Spleen (tissue), 11 donors: ENCODE measurements at regions not wholly inside any gene's neighbourhood (a gene's known extent, or its start where the extent isn't known, plus 50 kb on each side); places are given as distances from the start of the nearest gene placed in this dataset.

Source experiments
- DNase-seq: peaks from one replicate; pipeline ENCODE4 v3.0.0-alpha.2; 2020
- H3K27ac ChIP-seq, 8 donors: fragments of 200-600 bp; sonication (generic) in 7 of 8; 1 replicate in 4 of 8; 2 replicates in 4 of 8; pipeline versions ENCODE4 v1.5.0 to v1.8.0; 2016 to 2021; ENCODE audit warnings: inconsistent platforms in 4 of 8, mild to moderate bottlenecking in 4 of 8, moderate library complexity in 1 of 8
- H3K27me3 ChIP-seq, 7 donors: fragments of 200-600 bp; sonication (generic) in 6 of 7; replicated peaks in 1 of 7; 1 replicate in 4 of 7; 2 replicates in 3 of 7; pipeline versions ENCODE4 v1.5.0 to v1.8.0; 2016 to 2021; ENCODE audit warnings: inconsistent platforms in 3 of 7, mild to moderate bottlenecking in 1 of 7
- H3K36me3 ChIP-seq, 6 donors: fragments of 200-600 bp; sonication (generic) in 5 of 6; 1 replicate in 4 of 6; 2 replicates in 2 of 6; pipeline versions ENCODE4 v1.5.0 to v1.8.0; 2016 to 2021; ENCODE audit warnings: inconsistent platforms in 2 of 6
- H3K4me1 ChIP-seq, 6 donors: fragments of 200-600 bp; sonication (generic) in 5 of 6; 1 replicate in 3 of 6; 2 replicates in 3 of 6; pipeline versions ENCODE4 v1.5.0 to v1.8.0; 2016 to 2021; ENCODE audit warnings: inconsistent platforms in 3 of 6
- H3K4me3 ChIP-seq, 8 donors: fragments of 200-600 bp; sonication (generic) in 7 of 8; 1 replicate in 4 of 8; 2 replicates in 4 of 8; pipeline versions ENCODE4 v1.5.0 to v1.8.0; 2016 to 2021; ENCODE audit warnings: inconsistent platforms in 4 of 8, mild to moderate bottlenecking in 4 of 8, moderate library complexity in 2 of 8
- H3K9me3 ChIP-seq, 8 donors: fragments of 200-600 bp; sonication (generic) in 7 of 8; 1 replicate in 4 of 8; 2 replicates in 4 of 8; pipeline versions ENCODE4 v1.5.0 to v1.8.0; 2016 to 2021; ENCODE audit warnings: inconsistent platforms in 4 of 8
- POLR2A ChIP-seq, 3 donors: fragments of 450-650 bp; IDR thresholded peaks; one replicate each; pipeline ENCODE4 v1.5.1; 2017; ENCODE audit warnings: antibody characterized with exemption in 3 of 3, mild to moderate bottlenecking in 1 of 3
- POLR2AphosphoS5 ChIP-seq, 3 donors: sonication (generic); formaldehyde crosslinking; IDR thresholded peaks; one replicate each; pipeline ENCODE4 v1.5.1; 2017; ENCODE audit warnings: antibody characterized with exemption in 3 of 3
- WGBS, 5 donors: extraction: QIAGEN DNeasy Blood & Tissue Kit in 3 of 5; methylation state at CpG; one replicate each; pipeline versions ENCODE4 v1.1.5 to v1.1.7; 2013 to 2018; 5-methylcytosine and 5-hydroxymethylcytosine counted together
- intact Hi-C: fragments of 100-400 bp; cut with DNase I; formaldehyde crosslinking; loops from one replicate; pipeline ENCODE4 v1.15.0; 2023; ENCODE audit warnings: low total_unique reads
- TF ChIP-seq, protein P1 (sequence below), 11 experiments: fragments of 200-600 bp in 7 of 11; fragments of 450-650 bp in 4 of 11; sonication (generic) in 4 of 11; IDR thresholded peaks in 8 of 11; conservative IDR thresholded peaks in 3 of 11; 1 replicate in 7 of 11; 2 replicates in 4 of 11; pipeline versions ENCODE4 v1.4.0 to v1.8.0; 2016 to 2021; ENCODE audit warnings: antibody characterized with exemption in 11 of 11, inconsistent platforms in 4 of 11, mild to moderate bottlenecking in 1 of 11
- donor health status: healthy with polysubstance abuse.
- donor health status: DM: no; HTN: no; CAD: no; lungs with moderate emphysema.
- donor health status: DM: no; HTN: no; CAD: no.
- donor health status: Bipolar disorder and iron deficiency.
- donor health status: healthy.
- donor health status: DM: no; HTN: no; CAD: no.
- donor health status: DM: yes; HTN: yes; CAD: no.

DNA sequence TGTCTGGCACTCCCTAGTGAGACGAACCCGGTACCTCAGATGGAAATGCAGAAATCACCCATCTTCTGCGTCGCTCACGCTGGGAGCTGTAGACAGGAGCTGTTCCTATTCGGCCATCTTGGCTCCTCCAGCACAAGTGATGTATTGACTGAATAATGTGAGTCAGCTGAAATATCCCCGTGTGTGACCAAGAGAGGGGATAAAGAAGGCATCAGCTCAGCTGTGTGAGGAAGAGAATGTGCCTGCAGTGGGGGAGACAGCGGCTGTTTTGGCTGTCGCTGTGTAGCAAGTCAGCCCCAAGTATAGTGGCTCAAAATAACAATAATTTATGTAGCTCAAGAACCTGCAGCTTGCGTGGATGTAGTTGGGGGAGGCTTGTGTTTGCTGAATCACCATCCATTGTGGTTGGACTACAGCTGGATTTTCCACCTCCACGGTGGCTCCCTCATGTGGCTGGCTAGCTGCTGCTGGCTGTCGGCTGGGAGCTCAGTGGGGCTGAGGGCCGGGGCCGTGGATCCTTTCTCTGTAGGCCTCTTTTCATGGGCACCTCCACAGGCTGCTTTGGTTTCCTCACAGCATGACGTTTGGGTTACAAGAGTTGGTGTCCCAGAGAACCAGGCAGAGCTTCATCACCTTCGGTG lies 434.5 kb downstream of the CCSER2 start:
- 82 to 91% (median 84%) methylated on average over 16 of the region's 16 CpGs for WGBS, 5 donors
- no peak for DNase-seq
- Histone ChIP-seq H3K4me1 (no peaks in the 10 kb centered on the region), H3K9me3 (no peaks in the 10 kb centered on the region), H3K36me3 (no peaks in the 10 kb centered on the region), H3K27me3 (no peaks in the 10 kb centered on the region), H3K4me3 (no peak overlapping the region), H3K27ac (no peak overlapping the region)
- TF ChIP-seq, protein P1, sequence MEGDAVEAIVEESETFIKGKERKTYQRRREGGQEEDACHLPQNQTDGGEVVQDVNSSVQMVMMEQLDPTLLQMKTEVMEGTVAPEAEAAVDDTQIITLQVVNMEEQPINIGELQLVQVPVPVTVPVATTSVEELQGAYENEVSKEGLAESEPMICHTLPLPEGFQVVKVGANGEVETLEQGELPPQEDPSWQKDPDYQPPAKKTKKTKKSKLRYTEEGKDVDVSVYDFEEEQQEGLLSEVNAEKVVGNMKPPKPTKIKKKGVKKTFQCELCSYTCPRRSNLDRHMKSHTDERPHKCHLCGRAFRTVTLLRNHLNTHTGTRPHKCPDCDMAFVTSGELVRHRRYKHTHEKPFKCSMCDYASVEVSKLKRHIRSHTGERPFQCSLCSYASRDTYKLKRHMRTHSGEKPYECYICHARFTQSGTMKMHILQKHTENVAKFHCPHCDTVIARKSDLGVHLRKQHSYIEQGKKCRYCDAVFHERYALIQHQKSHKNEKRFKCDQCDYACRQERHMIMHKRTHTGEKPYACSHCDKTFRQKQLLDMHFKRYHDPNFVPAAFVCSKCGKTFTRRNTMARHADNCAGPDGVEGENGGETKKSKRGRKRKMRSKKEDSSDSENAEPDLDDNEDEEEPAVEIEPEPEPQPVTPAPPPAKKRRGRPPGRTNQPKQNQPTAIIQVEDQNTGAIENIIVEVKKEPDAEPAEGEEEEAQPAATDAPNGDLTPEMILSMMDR (IDR thresholded peaks at IDR 0.05 in 8 of 11, conservative IDR thresholded peaks at IDR 0.05 in 3 of 11), result no peak
- no peak for TF ChIP-seq POLR2A (IDR thresholded peaks at IDR 0.05)
- TF ChIP-seq POLR2AphosphoS5 (IDR thresholded peaks at IDR 0.05), result no peak
- intact Hi-C loops, result no loop called here

DNA sequence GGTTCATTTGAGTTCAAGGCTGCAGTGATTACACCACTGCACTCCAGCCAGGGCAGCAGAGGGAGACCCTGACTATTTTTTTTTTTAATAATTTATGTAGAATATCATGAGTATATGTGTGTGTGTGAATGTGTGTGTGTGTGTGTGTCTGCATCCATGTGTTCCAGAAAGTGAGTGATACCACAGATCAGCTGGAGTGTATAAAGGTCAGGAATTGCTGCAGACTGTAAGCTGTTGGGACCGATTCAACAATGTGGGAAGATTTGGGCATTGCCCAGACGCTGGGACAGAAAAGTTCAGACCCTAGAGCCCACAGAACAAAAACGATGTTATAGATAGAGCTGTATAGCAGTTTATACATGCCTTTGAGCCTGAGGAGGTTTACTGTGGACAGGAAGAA lies 435.6 kb downstream of the CCSER2 start:
- Histone ChIP-seq H3K27ac (no peak overlapping the region), H3K4me3 (no peak overlapping the region), H3K36me3 (no peaks in the 10 kb centered on the region), H3K9me3 (no peaks in the 10 kb centered on the region), H3K27me3 (no peaks in the 10 kb centered on the region), H3K4me1 (no peaks in the 10 kb centered on the region)
- TF ChIP-seq POLR2A (IDR thresholded peaks at IDR 0.05), result no peak
- TF ChIP-seq POLR2AphosphoS5 (IDR thresholded peaks at IDR 0.05), result no peak
- TF ChIP-seq, protein P1 (IDR thresholded peaks at IDR 0.05 in 8 of 11, conservative IDR thresholded peaks at IDR 0.05 in 3 of 11), result no peak
- DNase-seq, result no peak
- intact Hi-C loops, result no loop called here
- 28 to 59% (median 54%) methylated on average over 3 of the region's 3 CpGs for WGBS, 5 donors

DNA sequence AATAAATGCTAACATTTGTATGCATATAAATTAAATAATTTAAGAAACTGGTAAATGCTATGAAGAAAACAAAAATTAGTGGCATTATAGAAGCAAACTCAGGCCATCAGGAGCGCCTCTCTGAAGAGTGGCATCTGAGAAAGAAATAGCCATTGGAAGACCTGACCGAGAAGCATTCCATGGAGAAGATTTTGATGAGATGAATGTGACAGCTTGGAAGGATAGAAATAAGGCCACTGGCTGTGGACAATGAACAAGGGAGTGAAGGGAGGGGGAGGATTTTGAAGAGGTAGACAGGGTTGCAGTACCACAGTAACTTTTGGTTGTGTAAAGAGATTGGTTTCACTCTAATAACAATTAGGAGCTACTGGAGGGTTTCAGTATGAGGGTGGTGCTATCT lies 436.7 kb downstream of the CCSER2 start:
- 86 to 96% (median 94%) methylated on average over 2 of the region's 2 CpGs for WGBS, 5 donors
- no peaks in the 10 kb centered on the region for H3K4me1 ChIP-seq
- no peaks in the 10 kb centered on the region for H3K9me3 ChIP-seq
- H3K27me3 ChIP-seq, result no peaks in the 10 kb centered on the region
- H3K27ac ChIP-seq, result no peak overlapping the region
- H3K36me3 ChIP-seq, result no peaks in the 10 kb centered on the region
- DNase-seq, result no peak
- TF ChIP-seq POLR2A (IDR thresholded peaks at IDR 0.05), result no peak
- no peak for TF ChIP-seq POLR2AphosphoS5 (IDR thresholded peaks at IDR 0.05)
- TF ChIP-seq, protein P1 (IDR thresholded peaks at IDR 0.05 in 8 of 11, conservative IDR thresholded peaks at IDR 0.05 in 3 of 11), result no peak
- no peak overlapping the region for H3K4me3 ChIP-seq
- intact Hi-C loops, result no loop called here

DNA sequence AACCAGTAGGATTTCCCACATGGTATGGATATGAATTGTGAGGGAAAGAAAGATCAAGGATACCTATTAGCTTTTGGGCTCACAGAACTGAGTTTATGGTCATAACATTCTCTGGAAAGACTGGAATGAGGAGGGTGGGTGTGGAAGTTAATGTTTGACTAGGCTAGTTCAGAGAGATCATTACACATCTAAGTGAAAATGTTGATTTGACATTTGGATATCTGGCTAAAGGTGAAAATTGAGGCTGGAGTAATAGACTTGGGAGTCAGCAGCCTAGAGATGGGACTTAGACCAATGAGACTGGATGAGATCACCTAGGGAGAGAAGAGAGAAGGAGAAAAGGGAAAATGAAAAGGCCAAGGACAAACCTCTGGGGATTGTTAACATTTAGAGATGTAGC lies 437.3 kb downstream of the CCSER2 start:
- intact Hi-C loops, result no loop called here
- H3K9me3 ChIP-seq, result no peaks in the 10 kb centered on the region
- H3K36me3 ChIP-seq, result no peaks in the 10 kb centered on the region
- no peaks in the 10 kb centered on the region for H3K27me3 ChIP-seq
- H3K4me1 ChIP-seq, result no peaks in the 10 kb centered on the region
- TF ChIP-seq, protein P1 (IDR thresholded peaks at IDR 0.05 in 8 of 11, conservative IDR thresholded peaks at IDR 0.05 in 3 of 11), result no peak
- TF ChIP-seq POLR2AphosphoS5 (IDR thresholded peaks at IDR 0.05) (no peak), POLR2A (IDR thresholded peaks at IDR 0.05) (no peak)
- H3K27ac ChIP-seq, result no peak overlapping the region
- DNase-seq, result no peak
- H3K4me3 ChIP-seq, result no peak overlapping the region
